GM08714 (cell line): ENCODE measurements at regions not wholly inside any gene's neighbourhood (a gene's known extent, or its start where the extent isn't known, plus 50 kb on each side); places are given as distances from the start of the nearest gene placed in this dataset.

Experiments used
- H3K4me3 ChIP-seq: fragments of 200-500 bp; sonication (Bioruptor generic); 2 replicates; pipeline ENCODE4 v1.5.1; 2014; ENCODE audit warnings: mild to moderate bottlenecking, low read length, inconsistent platforms
- ZNF274 ChIP-seq: IDR thresholded peaks from 2 replicates; pipeline ENCODE4 v1.6.1; 2012; ENCODE audit warnings: mild to moderate bottlenecking, low read depth, low read length

GRCh38 chr22:47597041-47597440, 834.6 kb downstream of the TBC1D22A start:
- no peak for TF ChIP-seq ZNF274
- H3K4me3 ChIP-seq = no peak overlapping the region

DNA sequence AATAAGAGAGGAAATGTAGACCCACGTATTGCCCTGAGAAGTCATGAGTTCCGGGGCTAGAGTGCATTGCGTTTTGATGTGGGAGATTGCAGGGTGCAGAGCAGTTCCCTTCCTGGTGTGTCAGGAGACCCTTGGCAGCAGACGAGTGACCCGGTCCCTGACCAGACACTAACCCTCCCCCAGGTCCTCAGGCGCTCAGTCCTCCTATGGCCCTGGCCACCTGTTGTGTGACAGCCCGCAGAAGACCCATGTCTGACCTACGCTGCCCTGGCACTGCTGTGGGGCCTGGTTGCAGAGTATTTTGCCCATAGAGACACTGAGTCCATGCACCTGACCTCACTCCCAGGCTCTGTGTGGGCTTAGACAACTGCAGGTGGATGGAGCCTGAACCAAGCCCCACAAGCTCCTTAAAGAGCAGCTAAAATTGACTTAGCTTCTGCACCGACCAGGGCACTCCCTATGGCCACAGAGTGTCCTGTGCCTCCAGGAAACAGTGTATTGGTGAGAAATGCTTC, 833.8 kb downstream of the TBC1D22A start:
- no peak overlapping the region for H3K4me3 ChIP-seq
- no peak for TF ChIP-seq ZNF274

- no peak for TF ChIP-seq ZNF274
- no peak overlapping the region for H3K4me3 ChIP-seq
Observed at GRCh38 chr22:47594836-47595521, 832.5 kb downstream of the TBC1D22A start.

DNA sequence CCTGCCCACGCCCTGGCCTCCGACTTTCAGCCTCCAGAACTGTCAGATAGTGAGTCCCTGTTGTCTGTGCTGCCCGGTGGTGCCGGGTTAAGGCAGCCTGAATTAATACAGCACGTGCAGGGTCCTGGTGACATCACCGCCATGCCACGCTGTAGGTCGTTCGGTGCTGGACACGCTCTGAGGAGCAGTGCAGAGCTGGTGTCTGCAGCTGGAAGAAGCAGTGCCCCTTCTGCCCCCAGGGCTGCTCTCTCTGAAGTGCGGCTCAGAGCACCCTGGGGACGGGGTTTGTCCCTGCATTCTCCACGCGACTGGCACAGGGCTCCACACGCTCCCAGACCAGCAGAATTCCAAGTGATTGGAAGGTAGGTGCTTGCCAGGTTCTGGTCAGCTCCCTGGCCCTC, 831.5 kb downstream of the TBC1D22A start:
- TF ChIP-seq ZNF274 = no peak
- no peak overlapping the region for H3K4me3 ChIP-seq

- H3K4me3 ChIP-seq = no peak overlapping the region
- no peak for TF ChIP-seq ZNF274
Observed at GRCh38 chr22:47593291-47593690, 830.8 kb downstream of the TBC1D22A start.

DNA sequence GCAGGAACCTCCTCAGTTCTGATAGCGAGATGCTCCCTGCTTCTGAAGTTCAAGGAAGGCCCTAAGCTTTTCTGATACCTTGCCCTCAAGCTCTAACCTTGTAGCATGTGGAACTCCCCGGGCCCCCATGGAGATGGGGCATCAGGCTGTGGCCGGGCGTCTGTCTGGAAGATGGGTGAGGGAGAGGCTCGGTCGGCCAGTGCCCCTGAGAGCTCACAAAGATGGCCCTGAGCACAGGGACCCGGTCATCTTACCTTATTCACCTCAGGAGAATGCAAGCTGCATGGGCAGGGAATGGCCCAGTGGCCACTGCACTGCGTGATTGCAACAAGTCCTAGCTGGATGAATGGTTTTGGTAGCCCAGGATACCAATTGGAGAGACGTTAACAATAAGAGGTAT, 830.3 kb downstream of the TBC1D22A start:
- TF ChIP-seq ZNF274 = no peak
- H3K4me3 ChIP-seq = no peak overlapping the region

GRCh38 chr22:47591709-47592108, 829.3 kb downstream of the TBC1D22A start:
- no peak for TF ChIP-seq ZNF274
- H3K4me3 ChIP-seq = no peak overlapping the region

DNA sequence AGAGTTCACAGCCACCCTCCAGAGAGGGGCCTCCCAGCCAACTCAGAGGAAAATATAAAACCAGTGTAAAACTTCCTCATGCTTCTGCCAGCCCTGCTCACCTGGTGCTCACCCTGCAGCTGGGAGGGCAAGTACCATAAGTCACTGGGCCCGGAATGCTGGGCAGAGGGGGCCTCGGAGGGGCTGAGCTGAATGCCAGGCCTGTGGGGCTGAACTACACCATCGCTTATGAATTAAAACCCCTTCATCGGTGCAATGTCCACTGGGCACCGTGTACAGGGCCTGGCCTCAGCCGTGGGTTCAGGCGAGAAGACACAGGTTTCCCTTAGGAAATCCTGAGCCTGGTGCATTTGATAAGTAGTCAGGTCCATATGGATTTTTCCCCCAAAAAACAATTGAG, 828.6 kb downstream of the TBC1D22A start:
- no peak for TF ChIP-seq ZNF274
- H3K4me3 ChIP-seq = no peak overlapping the region

GRCh38 chr22:47589271-47590250, 827.1 kb downstream of the TBC1D22A start:
- no peak for TF ChIP-seq ZNF274
- no peak overlapping the region for H3K4me3 ChIP-seq

- TF ChIP-seq ZNF274 = no peak
- H3K4me3 ChIP-seq = no peak overlapping the region
Observed at GRCh38 chr22:47588578-47588960, 826.1 kb downstream of the TBC1D22A start.

- TF ChIP-seq ZNF274 = no peak
Observed at GRCh38 chr22:47587861-47588577, 825.6 kb downstream of the TBC1D22A start.

GRCh38 chr22:47587361-47587760, 824.9 kb downstream of the TBC1D22A start:
- H3K4me3 ChIP-seq = no peak overlapping the region
- no peak for TF ChIP-seq ZNF274

More at GRCh38 chr22:47587861-47588577, 825.6 kb downstream of the TBC1D22A start:
- H3K4me3 ChIP-seq = no peak overlapping the region

GRCh38 chr22:47586946-47587345, 824.5 kb downstream of the TBC1D22A start:
- TF ChIP-seq ZNF274 = no peak
- H3K4me3 ChIP-seq = no peak overlapping the region

DNA sequence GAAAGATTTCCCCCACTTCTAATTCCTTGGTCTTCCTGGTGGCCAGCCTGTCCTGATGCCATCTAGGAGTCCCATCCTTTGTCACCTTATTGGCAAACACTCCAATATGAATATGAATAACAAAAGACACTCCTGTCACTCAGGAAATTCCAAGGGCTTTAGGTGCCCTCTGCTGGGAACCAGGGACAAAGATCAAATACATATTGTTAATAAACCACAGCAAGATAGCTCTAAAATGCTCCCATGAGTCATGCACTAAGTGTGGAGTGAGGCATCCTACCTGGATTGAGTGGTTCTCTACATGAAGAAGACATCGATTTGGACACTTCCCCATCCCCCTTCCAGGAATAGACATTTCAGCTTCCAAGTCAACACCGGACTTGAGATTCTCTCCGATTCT, 823.6 kb downstream of the TBC1D22A start:
- no peak overlapping the region for H3K4me3 ChIP-seq
- no peak for TF ChIP-seq ZNF274
